Breast epithelium (tissue), 3 donors: ENCODE measurements at regions not wholly inside any gene's neighbourhood (a gene's known extent, or its start where the extent isn't known, plus 50 kb on each side); places are given as distances from the start of the nearest gene placed in this dataset.

Experiments
- POLR2A ChIP-seq: fragments of 450-650 bp; IDR thresholded peaks from one replicate; pipeline ENCODE4 v1.6.1; 2016; ENCODE audit warnings: antibody characterized with exemption, mild to moderate bottlenecking, moderate library complexity
- TF ChIP-seq, protein P1 (sequence below), 3 donors: fragments of 450-650 bp; IDR thresholded peaks; one replicate each; pipeline ENCODE4 v1.5.1; 2016 to 2017; ENCODE audit warnings: antibody characterized with exemption in 3 of 3, mild to moderate bottlenecking in 3 of 3, moderate library complexity in 3 of 3

DNA sequence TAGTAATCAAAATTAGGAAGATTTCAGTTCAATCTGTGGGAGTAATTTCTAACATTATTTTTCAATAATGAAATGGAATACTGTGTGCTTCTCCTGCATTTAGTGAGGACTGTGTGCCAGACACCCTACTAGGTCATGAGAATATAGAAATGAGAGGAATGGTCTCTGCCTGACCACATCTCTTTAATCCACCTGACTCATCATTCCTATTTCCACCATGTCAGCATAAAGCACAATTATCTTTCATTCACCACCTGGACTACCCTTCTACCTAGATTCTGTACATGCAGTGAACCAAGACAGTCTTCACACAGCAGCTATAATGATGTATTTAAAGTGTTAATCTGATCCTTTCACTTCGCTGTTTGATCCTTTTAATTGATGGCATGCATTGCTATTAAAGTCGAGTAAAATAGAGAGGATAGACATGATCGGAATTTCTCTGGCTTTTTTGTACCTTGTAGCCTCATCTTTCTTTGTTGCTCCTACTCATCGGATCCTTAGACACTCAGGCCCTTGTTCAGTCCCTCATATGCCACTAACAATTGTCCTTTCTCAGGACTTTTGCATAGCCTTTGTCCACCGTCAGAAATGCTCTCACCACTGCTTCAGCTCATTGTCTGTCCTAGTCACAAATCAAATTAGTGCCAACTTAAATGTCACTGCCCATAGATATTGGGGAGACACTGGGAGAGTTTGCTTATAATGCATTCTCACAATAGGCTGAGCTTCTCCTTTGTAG lies 1037.1 kb downstream of the REEP3 start:
- TF ChIP-seq, protein P1, sequence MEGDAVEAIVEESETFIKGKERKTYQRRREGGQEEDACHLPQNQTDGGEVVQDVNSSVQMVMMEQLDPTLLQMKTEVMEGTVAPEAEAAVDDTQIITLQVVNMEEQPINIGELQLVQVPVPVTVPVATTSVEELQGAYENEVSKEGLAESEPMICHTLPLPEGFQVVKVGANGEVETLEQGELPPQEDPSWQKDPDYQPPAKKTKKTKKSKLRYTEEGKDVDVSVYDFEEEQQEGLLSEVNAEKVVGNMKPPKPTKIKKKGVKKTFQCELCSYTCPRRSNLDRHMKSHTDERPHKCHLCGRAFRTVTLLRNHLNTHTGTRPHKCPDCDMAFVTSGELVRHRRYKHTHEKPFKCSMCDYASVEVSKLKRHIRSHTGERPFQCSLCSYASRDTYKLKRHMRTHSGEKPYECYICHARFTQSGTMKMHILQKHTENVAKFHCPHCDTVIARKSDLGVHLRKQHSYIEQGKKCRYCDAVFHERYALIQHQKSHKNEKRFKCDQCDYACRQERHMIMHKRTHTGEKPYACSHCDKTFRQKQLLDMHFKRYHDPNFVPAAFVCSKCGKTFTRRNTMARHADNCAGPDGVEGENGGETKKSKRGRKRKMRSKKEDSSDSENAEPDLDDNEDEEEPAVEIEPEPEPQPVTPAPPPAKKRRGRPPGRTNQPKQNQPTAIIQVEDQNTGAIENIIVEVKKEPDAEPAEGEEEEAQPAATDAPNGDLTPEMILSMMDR (IDR thresholded peaks at IDR 0.05): no peak
- TF ChIP-seq POLR2A: no peak
